ENCODE measurements at regions not wholly inside any gene's neighbourhood (a gene's known extent, or its start where the extent isn't known, plus 50 kb on each side); places are given as distances from the start of the nearest gene placed in this dataset.

GRCh38 chr3:98964784-98965183 is 63.3 kb upstream of the DCBLD2 start:
- Mint-ChIP-seq H3K4me1 (ENCODE audit: insufficient read depth, unreplicated experiment) (peaks cover 16% of the 10 kb centered on the region), H3K9me3 (ENCODE audit: unreplicated experiment) (no peaks in the 10 kb centered on the region), H3K27ac (ENCODE audit: low read depth, unreplicated experiment) (no peak overlapping the region), H3K4me3 (ENCODE audit: unreplicated experiment) (no peak overlapping the region), H3K27me3 (ENCODE audit: insufficient read depth, unreplicated experiment) (no peaks in the 10 kb centered on the region), H3K36me3 (ENCODE audit: insufficient read depth, unreplicated experiment) (no peaks in the 10 kb centered on the region)
- TF ChIP-seq, protein P1, sequence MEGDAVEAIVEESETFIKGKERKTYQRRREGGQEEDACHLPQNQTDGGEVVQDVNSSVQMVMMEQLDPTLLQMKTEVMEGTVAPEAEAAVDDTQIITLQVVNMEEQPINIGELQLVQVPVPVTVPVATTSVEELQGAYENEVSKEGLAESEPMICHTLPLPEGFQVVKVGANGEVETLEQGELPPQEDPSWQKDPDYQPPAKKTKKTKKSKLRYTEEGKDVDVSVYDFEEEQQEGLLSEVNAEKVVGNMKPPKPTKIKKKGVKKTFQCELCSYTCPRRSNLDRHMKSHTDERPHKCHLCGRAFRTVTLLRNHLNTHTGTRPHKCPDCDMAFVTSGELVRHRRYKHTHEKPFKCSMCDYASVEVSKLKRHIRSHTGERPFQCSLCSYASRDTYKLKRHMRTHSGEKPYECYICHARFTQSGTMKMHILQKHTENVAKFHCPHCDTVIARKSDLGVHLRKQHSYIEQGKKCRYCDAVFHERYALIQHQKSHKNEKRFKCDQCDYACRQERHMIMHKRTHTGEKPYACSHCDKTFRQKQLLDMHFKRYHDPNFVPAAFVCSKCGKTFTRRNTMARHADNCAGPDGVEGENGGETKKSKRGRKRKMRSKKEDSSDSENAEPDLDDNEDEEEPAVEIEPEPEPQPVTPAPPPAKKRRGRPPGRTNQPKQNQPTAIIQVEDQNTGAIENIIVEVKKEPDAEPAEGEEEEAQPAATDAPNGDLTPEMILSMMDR (IDR thresholded peaks at IDR 0.05; ENCODE audit: unreplicated experiment) = no peak
- intact Hi-C loops (cut with micrococcal nuclease) = no loop called here
- no peak for DNase-seq (ENCODE audit: unreplicated experiment)
- no TSS peak for BruUV-seq (replicated peaks)
- ChIA-PET POLR2A (interaction anchor here (0.7 to 1.3 kb wide), 3 partner anchors 10 to 135 kb away, joined by 3 to 4 read pairs (median 3); no protein-coding TSS in a partner anchor), CTCF (no interaction called here)

GRCh38 chr3:98963546-98963945 is 62.1 kb upstream of the DCBLD2 start:
- H3K27me3 Mint-ChIP-seq (ENCODE audit: insufficient read depth, unreplicated experiment) = no peaks in the 10 kb centered on the region
- TF ChIP-seq, protein P1 (IDR thresholded peaks at IDR 0.05; ENCODE audit: unreplicated experiment) = no peak
- CTCF ChIA-PET = interaction anchor here (0.6 to 1.9 kb wide), 5 partner anchors 9 to 62 kb away, joined by 3 to 9 read pairs (median 3); partner anchors contain the start of gene DCBLD2
- H3K9me3 Mint-ChIP-seq (ENCODE audit: unreplicated experiment) = no peaks in the 10 kb centered on the region
- H3K27ac Mint-ChIP-seq (ENCODE audit: low read depth, unreplicated experiment) = no peak overlapping the region
- intact Hi-C loops (cut with micrococcal nuclease) = no loop called here
- peaks cover 16% of the 10 kb centered on the region for H3K4me1 Mint-ChIP-seq (ENCODE audit: insufficient read depth, unreplicated experiment)
- no peak for DNase-seq (ENCODE audit: unreplicated experiment)
- no TSS peak for BruUV-seq (replicated peaks)
- H3K36me3 Mint-ChIP-seq (ENCODE audit: insufficient read depth, unreplicated experiment) = no peaks in the 10 kb centered on the region
- no peak overlapping the region for H3K4me3 Mint-ChIP-seq (ENCODE audit: unreplicated experiment)
- POLR2A ChIA-PET = interaction anchor here (0.6 to 1.6 kb wide), 3 partner anchors 11 to 1029 kb away, joined by 3 to 5 read pairs (median 4); partner anchors contain the start of gene DCBLD2

- Mint-ChIP-seq H3K4me3 (ENCODE audit: unreplicated experiment) (no peak overlapping the region), H3K9me3 (ENCODE audit: unreplicated experiment) (no peaks in the 10 kb centered on the region), H3K27ac (ENCODE audit: low read depth, unreplicated experiment) (peak overlapping the region; percentile 4), H3K27me3 (ENCODE audit: insufficient read depth, unreplicated experiment) (no peaks in the 10 kb centered on the region), H3K4me1 (ENCODE audit: insufficient read depth, unreplicated experiment) (peaks cover 16% of the 10 kb centered on the region), H3K36me3 (ENCODE audit: insufficient read depth, unreplicated experiment) (no peaks in the 10 kb centered on the region)
- no peak for DNase-seq (ENCODE audit: unreplicated experiment)
- intact Hi-C loops (cut with micrococcal nuclease) = no loop called here
- TF ChIP-seq, protein P1 (IDR thresholded peaks at IDR 0.05; ENCODE audit: unreplicated experiment) = no peak
- POLR2A ChIA-PET = interaction anchor here (0.6 to 1.6 kb wide), 4 partner anchors 11 to 1030 kb away, joined by 3 to 5 read pairs (median 4); partner anchors contain the start of gene DCBLD2
- no TSS peak for BruUV-seq (replicated peaks)
- CTCF ChIA-PET = interaction anchor here (0.6 to 1.9 kb wide), 4 partner anchors 10 to 61 kb away, joined by 3 to 9 read pairs (median 4); partner anchors contain the start of gene DCBLD2
Measured at GRCh38 chr3:98962951-98963350, 61.5 kb upstream of the DCBLD2 start.

DNA sequence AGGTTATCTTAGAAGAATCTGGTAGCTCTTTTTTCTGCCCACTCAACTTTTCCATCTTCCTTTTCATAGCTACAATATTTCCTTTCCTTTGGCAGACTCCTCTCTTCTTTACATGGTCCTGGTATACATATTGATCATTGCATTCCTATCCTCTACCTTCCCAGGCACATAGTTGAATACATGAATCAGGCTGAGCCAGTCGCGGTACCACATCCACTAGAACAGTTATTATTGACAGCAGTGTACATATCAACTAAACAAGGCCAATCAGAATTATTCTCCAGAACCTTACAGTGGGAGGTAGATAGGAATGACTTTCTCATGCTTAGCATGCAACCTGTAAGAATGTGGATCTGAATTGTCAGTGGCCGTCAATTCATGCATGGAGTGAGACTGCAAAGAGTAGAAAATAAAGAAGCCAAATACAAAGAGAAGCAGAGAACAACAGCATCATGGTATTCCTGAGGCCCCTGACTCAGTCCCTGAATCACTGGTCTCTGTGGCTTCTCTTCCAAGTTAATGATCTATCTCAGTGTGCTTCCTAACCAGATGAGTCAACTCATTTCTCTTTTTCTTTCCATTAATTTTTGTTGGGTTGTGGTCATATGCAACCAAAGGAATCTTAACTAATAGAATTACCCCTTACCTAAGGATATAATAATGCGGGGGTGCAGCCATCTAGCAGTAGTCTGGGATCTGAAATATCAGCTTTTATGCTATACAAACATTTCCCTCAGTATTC is 60.9 kb upstream of the DCBLD2 start:
- no peak overlapping the region for H3K4me3 Mint-ChIP-seq (ENCODE audit: unreplicated experiment)
- ChIA-PET CTCF (interaction anchor here (0.6 to 1.9 kb wide), 3 partner anchors 31 to 145 kb away, joined by 3 to 9 read pairs (median 4); no protein-coding TSS in a partner anchor), POLR2A (interaction anchor here (0.9 to 1.6 kb wide), 3 partner anchors 10 to 72 kb away, joined by 3 to 5 read pairs (median 4); partner anchors contain the start of gene DCBLD2)
- BruUV-seq (replicated peaks) = TSS peak; percentile 86
- TF ChIP-seq, protein P1 (IDR thresholded peaks at IDR 0.05; ENCODE audit: unreplicated experiment) = no peak
- intact Hi-C loops (cut with micrococcal nuclease) = no loop called here
- no peaks in the 10 kb centered on the region for H3K27me3 Mint-ChIP-seq (ENCODE audit: insufficient read depth, unreplicated experiment)
- H3K36me3 Mint-ChIP-seq (ENCODE audit: insufficient read depth, unreplicated experiment) = no peaks in the 10 kb centered on the region
- H3K27ac Mint-ChIP-seq (ENCODE audit: low read depth, unreplicated experiment) = peak overlapping the region; percentile 4
- no peaks in the 10 kb centered on the region for H3K9me3 Mint-ChIP-seq (ENCODE audit: unreplicated experiment)
- DNase-seq (ENCODE audit: unreplicated experiment) = peak; percentile 55
- H3K4me1 Mint-ChIP-seq (ENCODE audit: insufficient read depth, unreplicated experiment) = peaks cover 15% of the 10 kb centered on the region

Data from MCF 10A (cell line).